Neural progenitor cell (in vitro differentiated cells): ENCODE measurements at regions not wholly inside any gene's neighbourhood (a gene's known extent, or its start where the extent isn't known, plus 50 kb on each side); places are given as distances from the start of the nearest gene placed in this dataset.

Source experiments
- DNase-seq: peaks from one replicate; pipeline ENCODE4 v3.0.0-alpha.2; 2016; ENCODE audit warnings: low spot score
- H2AFZ ChIP-seq: fragments of 200-600 bp; sonication (generic); replicated peaks from 2 replicates; pipeline ENCODE4 v1.6.1; 2016; ENCODE audit warnings: antibody characterized with exemption
- H3F3A ChIP-seq: fragments of 200-600 bp; sonication (generic); 2 replicates; pipeline ENCODE4 v1.6.1; 2016; ENCODE audit warnings: antibody characterized with exemption, low read depth
- H3K27ac ChIP-seq: fragments of 200-600 bp; sonication (generic); 2 replicates; pipeline ENCODE4 v1.5.1; 2016; ENCODE audit warnings: mild to moderate bottlenecking
- H3K27me3 ChIP-seq: fragments of 200-600 bp; sonication (generic); 2 replicates; pipeline ENCODE4 v1.6.1; 2016; ENCODE audit warnings: mild to moderate bottlenecking, moderate library complexity
- H3K36me3 ChIP-seq: fragments of 200-600 bp; sonication (generic); 2 replicates; pipeline ENCODE4 v1.5.1; 2016
- H3K4me1 ChIP-seq: fragments of 200-600 bp; sonication (generic); 2 replicates; pipeline ENCODE4 v1.6.1; 2016; ENCODE audit warnings: mixed run types
- H3K4me2 ChIP-seq: fragments of 200-600 bp; sonication (generic); 2 replicates; pipeline ENCODE4 v1.6.1; 2016
- H3K4me3 ChIP-seq: fragments of 200-600 bp; sonication (generic); 2 replicates; pipeline ENCODE4 v1.5.1; 2016
- H3K79me2 ChIP-seq: fragments of 200-600 bp; sonication (generic); 2 replicates; pipeline ENCODE4 v1.6.1; 2016; ENCODE audit warnings: low read depth
- H3K9ac ChIP-seq: fragments of 200-600 bp; sonication (generic); 2 replicates; pipeline ENCODE4 v1.6.1; 2016
- H3K9me3 ChIP-seq: fragments of 200-600 bp; sonication (generic); 2 replicates; pipeline ENCODE4 v1.5.1; 2016; ENCODE audit warnings: low read depth
- H4K20me1 ChIP-seq: fragments of 200-600 bp; sonication (generic); 2 replicates; pipeline ENCODE4 v1.6.1; 2016; ENCODE audit warnings: low read depth
- H3K27ac Mint-ChIP-seq: 3 replicates; pipeline ENCODE4 v1.8.0; 2021; ENCODE audit warnings: mixed read lengths
- H3K27me3 Mint-ChIP-seq: 2 replicates; pipeline ENCODE4 v1.8.0; 2022; ENCODE audit warnings: low read depth, mild to moderate bottlenecking, inconsistent platforms, moderate library complexity, mixed read lengths; ENCODE audit not compliant: insufficient read depth
- H3K36me3 Mint-ChIP-seq: 3 replicates; pipeline ENCODE4 v1.8.0; 2021; ENCODE audit warnings: mixed read lengths
- H3K4me1 Mint-ChIP-seq: 3 replicates; pipeline ENCODE4 v1.8.0; 2021; ENCODE audit warnings: mixed read lengths
- H3K4me3 Mint-ChIP-seq: 3 replicates; pipeline ENCODE4 v1.8.0; 2021; ENCODE audit warnings: mild to moderate bottlenecking, moderate library complexity, mixed read lengths
- H3K9me3 Mint-ChIP-seq: 3 replicates; pipeline ENCODE4 v1.8.0; 2020; ENCODE audit warnings: mixed read lengths
- CTCF ChIP-seq: fragments of 200-600 bp; sonication (generic); IDR thresholded peaks from 2 replicates; pipeline ENCODE4 v1.5.1; 2017; ENCODE audit warnings: antibody characterized with exemption, mild to moderate bottlenecking
- EZH2 ChIP-seq: fragments of 200-600 bp; sonication (generic); IDR thresholded peaks from 2 replicates; pipeline ENCODE4 v1.6.1; 2017; ENCODE audit warnings: antibody characterized with exemption, mild to moderate bottlenecking, moderate library complexity
- EZH2phosphoT487 ChIP-seq: fragments of 200-600 bp; sonication (generic); IDR thresholded peaks from 2 replicates; pipeline ENCODE4 v1.6.1; 2017; ENCODE audit warnings: antibody characterized with exemption

GRCh38 chr6:170129691-170130171 is 161.1 kb downstream of the DLL1 start:
- Histone ChIP-seq H3K4me1 (peaks cover 7% of the 10 kb centered on the region), H3K9ac (no peak overlapping the region), H3F3A (no peaks in the 10 kb centered on the region), H3K27me3 (no peaks in the 10 kb centered on the region), H3K9me3 (no peaks in the 10 kb centered on the region), H3K36me3 (no peaks in the 10 kb centered on the region), H3K4me3 (no peak overlapping the region), H2AFZ (no peak overlapping the region), H3K27ac (no peak overlapping the region), H3K4me2 (no peak overlapping the region), H4K20me1 (no peaks in the 10 kb centered on the region), H3K79me2 (no peaks in the 10 kb centered on the region)
- DNase-seq: no peak
- H3K4me3 Mint-ChIP-seq: no peak overlapping the region
- H3K36me3 Mint-ChIP-seq: no peaks in the 10 kb centered on the region
- no peaks in the 10 kb centered on the region for H3K9me3 Mint-ChIP-seq
- H3K4me1 Mint-ChIP-seq: peaks cover 29% of the 10 kb centered on the region
- peaks cover 5% of the 10 kb centered on the region for H3K27me3 Mint-ChIP-seq
- no peak for TF ChIP-seq EZH2
- no peak for TF ChIP-seq CTCF
- no peak for TF ChIP-seq EZH2phosphoT487
- no peak overlapping the region for H3K27ac Mint-ChIP-seq

GRCh38 chr6:170128811-170129681 is 161.8 kb downstream of the DLL1 start:
- Histone ChIP-seq H3K79me2 (no peaks in the 10 kb centered on the region), H3K36me3 (no peaks in the 10 kb centered on the region), H3K9me3 (no peaks in the 10 kb centered on the region), H4K20me1 (no peaks in the 10 kb centered on the region), H3K27ac (no peak overlapping the region), H3K9ac (no peak overlapping the region), H2AFZ (no peak overlapping the region), H3K27me3 (no peaks in the 10 kb centered on the region), H3K4me2 (no peak overlapping the region), H3K4me3 (no peak overlapping the region), H3K4me1 (peaks cover 5% of the 10 kb centered on the region), H3F3A (no peaks in the 10 kb centered on the region)
- Mint-ChIP-seq H3K36me3 (no peaks in the 10 kb centered on the region), H3K27me3 (peaks cover 5% of the 10 kb centered on the region), H3K4me1 (peaks cover 26% of the 10 kb centered on the region), H3K4me3 (no peak overlapping the region), H3K9me3 (no peaks in the 10 kb centered on the region), H3K27ac (no peak overlapping the region)
- no peak for DNase-seq
- TF ChIP-seq EZH2phosphoT487: no peak
- TF ChIP-seq EZH2: no peak
- no peak for TF ChIP-seq CTCF

GRCh38 chr6:170128346-170128745 is 162.5 kb downstream of the DLL1 start:
- no peaks in the 10 kb centered on the region for H3K36me3 ChIP-seq
- Mint-ChIP-seq H3K27ac (no peak overlapping the region), H3K27me3 (peaks cover 3% of the 10 kb centered on the region), H3K36me3 (no peaks in the 10 kb centered on the region), H3K4me1 (peaks cover 20% of the 10 kb centered on the region), H3K9me3 (no peaks in the 10 kb centered on the region), H3K4me3 (no peak overlapping the region)
- H3F3A ChIP-seq: no peaks in the 10 kb centered on the region
- H3K9me3 ChIP-seq: no peaks in the 10 kb centered on the region
- TF ChIP-seq EZH2 (no peak), EZH2phosphoT487 (no peak), CTCF (no peak)
- no peak overlapping the region for H3K4me3 ChIP-seq
- H3K79me2 ChIP-seq: no peaks in the 10 kb centered on the region
- DNase-seq: no peak
- H3K27ac ChIP-seq: no peak overlapping the region
- H3K4me1 ChIP-seq: no peaks in the 10 kb centered on the region
- no peak overlapping the region for H3K4me2 ChIP-seq
- H4K20me1 ChIP-seq: no peaks in the 10 kb centered on the region
- H3K9ac ChIP-seq: no peak overlapping the region
- no peaks in the 10 kb centered on the region for H3K27me3 ChIP-seq
- H2AFZ ChIP-seq: no peak overlapping the region
